PC-3 (cell line): ENCODE measurements at regions not wholly inside any gene's neighbourhood (a gene's known extent, or its start where the extent isn't known, plus 50 kb on each side); places are given as distances from the start of the nearest gene placed in this dataset.
"Not testable (repeated sequence)": the region's sequence is repeated elsewhere in the genome, so short reads cannot be mapped to it uniquely, and the experiment has no call there.

Source experiments
- CTCF ChIP-seq: fragments of 300-600 bp; sonication (generic); conservative IDR thresholded peaks from 2 replicates; pipeline ENCODE4 v1.5.1; 2017; ENCODE audit warnings: antibody characterized with exemption, low read depth, mild to moderate bottlenecking, low read length
- EZH2 ChIP-seq: fragments of 300-600 bp; sonication (generic); IDR thresholded peaks from one replicate; pipeline ENCODE4 v1.6.1; 2017; ENCODE audit warnings: antibody characterized with exemption, mild to moderate bottlenecking, low read length; ENCODE audit not compliant: unreplicated experiment

GRCh38 chr5:7299731-7300130, 96.2 kb upstream of the ADCY2 start:
- not testable (repeated sequence) for TF ChIP-seq CTCF, EZH2
